Body of pancreas (tissue), 4 donors: ENCODE measurements at regions not wholly inside any gene's neighbourhood (a gene's known extent, or its start where the extent isn't known, plus 50 kb on each side); places are given as distances from the start of the nearest gene placed in this dataset.

ENCODE experiments used
- POLR2A ChIP-seq, 3 donors: fragments of 450-650 bp; IDR thresholded peaks; one replicate each; pipeline ENCODE4 v1.6.1; 2016; ENCODE audit warnings: antibody characterized with exemption in 3 of 3, mild to moderate bottlenecking in 2 of 3
- TF ChIP-seq, protein P1 (sequence below), 7 experiments: fragments of 450-650 bp in 4 of 7; fragments of 200-600 bp in 3 of 7; sonication (generic) in 3 of 7; IDR thresholded peaks; one replicate each; pipeline ENCODE4 v1.5.1; 2016 to 2019; ENCODE audit warnings: antibody characterized with exemption in 7 of 7

DNA sequence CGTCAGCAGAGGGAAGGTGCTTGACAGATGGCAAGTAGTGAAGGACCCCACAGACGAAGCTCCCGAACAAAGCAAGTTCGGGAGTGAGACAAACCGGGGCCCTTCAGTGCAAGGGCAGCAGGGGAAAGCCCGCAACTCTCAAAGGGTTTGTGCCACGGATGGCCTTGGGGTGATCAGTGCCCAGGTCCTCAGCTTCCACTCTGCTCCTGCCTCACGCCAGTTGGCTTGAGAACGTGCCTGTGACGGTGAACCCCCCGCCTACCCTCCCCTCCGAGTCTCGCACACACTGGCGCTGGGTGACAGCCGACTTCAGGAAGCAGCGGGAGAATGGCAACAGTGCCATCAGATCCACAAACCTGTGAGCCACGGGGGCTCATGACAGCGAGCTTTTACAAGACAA lies 56.8 kb upstream of the SALL3 start:
- TF ChIP-seq POLR2A (IDR thresholded peaks at IDR 0.05): no peak
- TF ChIP-seq, protein P1, sequence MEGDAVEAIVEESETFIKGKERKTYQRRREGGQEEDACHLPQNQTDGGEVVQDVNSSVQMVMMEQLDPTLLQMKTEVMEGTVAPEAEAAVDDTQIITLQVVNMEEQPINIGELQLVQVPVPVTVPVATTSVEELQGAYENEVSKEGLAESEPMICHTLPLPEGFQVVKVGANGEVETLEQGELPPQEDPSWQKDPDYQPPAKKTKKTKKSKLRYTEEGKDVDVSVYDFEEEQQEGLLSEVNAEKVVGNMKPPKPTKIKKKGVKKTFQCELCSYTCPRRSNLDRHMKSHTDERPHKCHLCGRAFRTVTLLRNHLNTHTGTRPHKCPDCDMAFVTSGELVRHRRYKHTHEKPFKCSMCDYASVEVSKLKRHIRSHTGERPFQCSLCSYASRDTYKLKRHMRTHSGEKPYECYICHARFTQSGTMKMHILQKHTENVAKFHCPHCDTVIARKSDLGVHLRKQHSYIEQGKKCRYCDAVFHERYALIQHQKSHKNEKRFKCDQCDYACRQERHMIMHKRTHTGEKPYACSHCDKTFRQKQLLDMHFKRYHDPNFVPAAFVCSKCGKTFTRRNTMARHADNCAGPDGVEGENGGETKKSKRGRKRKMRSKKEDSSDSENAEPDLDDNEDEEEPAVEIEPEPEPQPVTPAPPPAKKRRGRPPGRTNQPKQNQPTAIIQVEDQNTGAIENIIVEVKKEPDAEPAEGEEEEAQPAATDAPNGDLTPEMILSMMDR (IDR thresholded peaks at IDR 0.05): no peak
